ENCODE measurements at regions not wholly inside any gene's neighbourhood (a gene's known extent, or its start where the extent isn't known, plus 50 kb on each side); places are given as distances from the start of the nearest gene placed in this dataset.

DNA sequence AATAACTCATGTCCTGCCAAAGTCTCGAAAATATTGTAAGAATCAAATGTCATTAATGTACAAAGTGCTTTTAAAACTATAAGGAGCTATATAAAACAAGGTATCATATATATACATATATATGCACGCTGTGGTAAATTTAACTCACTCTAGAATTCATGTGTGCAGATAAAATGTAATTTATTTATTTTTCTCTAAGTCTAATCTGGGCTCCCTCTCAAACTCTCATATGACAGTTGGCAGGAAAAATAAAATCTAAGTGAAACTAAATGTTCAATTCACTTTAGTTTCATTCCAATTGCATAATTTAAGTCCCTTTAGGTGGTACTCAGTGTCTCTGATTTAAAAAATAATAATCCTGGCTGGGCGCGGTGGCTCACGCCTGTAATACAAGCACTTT is 372.0 kb upstream of the DAB1 start:
- no peaks in the 10 kb centered on the region for H3K36me3 ChIP-seq (ENCODE audit: control insufficient read depth in 5 of 5, insufficient read depth in 5 of 5, low read length in 5 of 5)
- H3K4me1 ChIP-seq (ENCODE audit: control insufficient read depth in 5 of 5, insufficient read depth in 5 of 5, low read length in 5 of 5): no peaks in the 10 kb centered on the region
- H3K27me3 ChIP-seq (ENCODE audit: control insufficient read depth in 5 of 5, insufficient read depth in 4 of 5, low read length in 5 of 5): no peaks in the 10 kb centered on the region
- no peak overlapping the region for H3K9ac ChIP-seq (ENCODE audit: low read length in 5 of 5)
- no peak overlapping the region for H3K4me3 ChIP-seq (ENCODE audit: low read depth in 1 of 5, low read length in 5 of 5)
- H3K27ac ChIP-seq (ENCODE audit: low read depth, low read length): no peak overlapping the region
- H3K9me3 ChIP-seq (ENCODE audit: control insufficient read depth in 5 of 5, low read length in 5 of 5): no peaks in the 10 kb centered on the region

DNA sequence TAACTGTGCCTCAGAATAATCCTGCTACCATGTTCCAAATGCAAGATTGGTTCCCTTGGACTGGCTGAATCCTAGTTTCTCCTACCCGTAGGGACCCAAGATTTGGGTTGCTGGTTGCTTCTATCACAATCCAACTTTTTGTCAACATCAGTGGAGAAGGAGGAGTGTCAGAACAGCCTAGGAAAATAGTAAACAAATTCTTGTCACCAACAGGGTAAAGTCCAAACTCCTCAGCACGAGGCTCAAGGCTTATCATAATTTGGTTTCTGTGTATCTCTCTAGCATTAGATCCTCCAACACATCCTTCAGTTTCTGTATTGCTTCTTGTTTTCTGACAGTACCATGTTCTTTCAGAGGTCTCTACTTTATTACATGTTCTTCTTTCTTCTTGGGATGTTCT is 370.2 kb upstream of the DAB1 start:
- no peaks in the 10 kb centered on the region for H3K27me3 ChIP-seq (ENCODE audit: control insufficient read depth in 5 of 5, insufficient read depth in 4 of 5, low read length in 5 of 5)
- no peak overlapping the region for H3K4me3 ChIP-seq (ENCODE audit: low read depth in 1 of 5, low read length in 5 of 5)
- H3K4me1 ChIP-seq (ENCODE audit: control insufficient read depth in 5 of 5, insufficient read depth in 5 of 5, low read length in 5 of 5): no peaks in the 10 kb centered on the region
- H3K36me3 ChIP-seq (ENCODE audit: control insufficient read depth in 5 of 5, insufficient read depth in 5 of 5, low read length in 5 of 5): no peaks in the 10 kb centered on the region
- no peaks in the 10 kb centered on the region for H3K9me3 ChIP-seq (ENCODE audit: control insufficient read depth in 5 of 5, low read length in 5 of 5)
- H3K27ac ChIP-seq (ENCODE audit: low read depth, low read length): no peak overlapping the region
- no peak overlapping the region for H3K9ac ChIP-seq (ENCODE audit: low read length in 5 of 5)

DNA sequence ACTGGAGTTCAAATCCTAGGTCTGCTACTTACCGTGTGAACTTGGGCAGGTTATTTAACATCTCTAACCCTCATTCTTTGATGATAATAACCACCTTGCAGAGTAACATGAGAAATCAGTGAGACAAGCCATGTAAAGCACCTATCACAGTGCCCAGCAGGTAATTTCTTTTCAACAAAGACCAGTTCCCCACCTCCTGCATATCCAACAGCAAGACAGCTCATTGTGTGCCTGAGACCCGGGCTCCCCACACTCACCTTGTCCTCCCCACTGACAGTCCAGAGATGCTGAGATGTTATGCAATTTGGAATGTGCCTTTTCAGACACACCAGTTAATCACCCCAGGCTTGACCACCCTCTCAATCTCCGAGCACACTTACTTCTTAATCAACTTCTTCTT is 367.6 kb upstream of the DAB1 start:
- H3K27ac ChIP-seq (ENCODE audit: low read depth, low read length): no peak overlapping the region
- H3K4me3 ChIP-seq (ENCODE audit: low read depth in 1 of 5, low read length in 5 of 5): no peak overlapping the region
- H3K36me3 ChIP-seq (ENCODE audit: control insufficient read depth in 5 of 5, insufficient read depth in 5 of 5, low read length in 5 of 5): no peaks in the 10 kb centered on the region
- no peaks in the 10 kb centered on the region for H3K9me3 ChIP-seq (ENCODE audit: control insufficient read depth in 5 of 5, low read length in 5 of 5)
- H3K4me1 ChIP-seq (ENCODE audit: control insufficient read depth in 5 of 5, insufficient read depth in 5 of 5, low read length in 5 of 5): no peaks in the 10 kb centered on the region
- H3K9ac ChIP-seq (ENCODE audit: low read length in 5 of 5): no peak overlapping the region
- H3K27me3 ChIP-seq (ENCODE audit: control insufficient read depth in 5 of 5, insufficient read depth in 4 of 5, low read length in 5 of 5): no peaks in the 10 kb centered on the region

- H3K36me3 ChIP-seq (ENCODE audit: control insufficient read depth in 5 of 5, insufficient read depth in 5 of 5, low read length in 5 of 5): no peaks in the 10 kb centered on the region
- no peak overlapping the region for H3K9ac ChIP-seq (ENCODE audit: low read length in 5 of 5)
- H3K4me3 ChIP-seq (ENCODE audit: low read depth in 1 of 5, low read length in 5 of 5): no peak overlapping the region
- H3K4me1 ChIP-seq (ENCODE audit: control insufficient read depth in 5 of 5, insufficient read depth in 5 of 5, low read length in 5 of 5): no peaks in the 10 kb centered on the region
- H3K27me3 ChIP-seq (ENCODE audit: control insufficient read depth in 5 of 5, insufficient read depth in 4 of 5, low read length in 5 of 5): no peaks in the 10 kb centered on the region
- H3K27ac ChIP-seq (ENCODE audit: low read depth, low read length): no peak overlapping the region
- no peaks in the 10 kb centered on the region for H3K9me3 ChIP-seq (ENCODE audit: control insufficient read depth in 5 of 5, low read length in 5 of 5)
These were observed 366.1 kb upstream of the DAB1 start for GRCh38 chr1:57789936-57790335.

DNA sequence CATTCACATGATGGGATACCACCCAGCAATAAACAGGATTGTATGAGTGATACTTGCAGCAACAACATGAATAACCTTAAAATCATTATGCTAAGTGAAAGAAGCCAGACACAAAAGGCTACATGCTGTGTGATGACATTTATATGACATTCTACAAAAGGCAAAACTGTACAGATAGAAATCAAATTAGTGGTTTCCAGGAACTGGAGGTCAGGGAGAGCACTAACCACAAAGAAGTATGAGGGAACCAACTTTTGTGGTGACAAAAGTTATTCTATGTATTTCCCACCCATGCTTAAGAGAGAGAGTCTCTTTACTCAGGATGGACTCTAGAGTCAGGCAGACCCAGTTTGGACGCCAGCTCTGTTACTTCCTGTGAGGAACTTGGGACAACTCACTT is 364.5 kb upstream of the DAB1 start:
- no peaks in the 10 kb centered on the region for H3K4me1 ChIP-seq (ENCODE audit: control insufficient read depth in 5 of 5, insufficient read depth in 5 of 5, low read length in 5 of 5)
- H3K4me3 ChIP-seq (ENCODE audit: low read depth in 1 of 5, low read length in 5 of 5): no peak overlapping the region
- H3K27ac ChIP-seq (ENCODE audit: low read depth, low read length): no peak overlapping the region
- no peak overlapping the region for H3K9ac ChIP-seq (ENCODE audit: low read length in 5 of 5)
- no peaks in the 10 kb centered on the region for H3K27me3 ChIP-seq (ENCODE audit: control insufficient read depth in 5 of 5, insufficient read depth in 4 of 5, low read length in 5 of 5)
- H3K36me3 ChIP-seq (ENCODE audit: control insufficient read depth in 5 of 5, insufficient read depth in 5 of 5, low read length in 5 of 5): no peaks in the 10 kb centered on the region
- H3K9me3 ChIP-seq (ENCODE audit: control insufficient read depth in 5 of 5, low read length in 5 of 5): no peaks in the 10 kb centered on the region

DNA sequence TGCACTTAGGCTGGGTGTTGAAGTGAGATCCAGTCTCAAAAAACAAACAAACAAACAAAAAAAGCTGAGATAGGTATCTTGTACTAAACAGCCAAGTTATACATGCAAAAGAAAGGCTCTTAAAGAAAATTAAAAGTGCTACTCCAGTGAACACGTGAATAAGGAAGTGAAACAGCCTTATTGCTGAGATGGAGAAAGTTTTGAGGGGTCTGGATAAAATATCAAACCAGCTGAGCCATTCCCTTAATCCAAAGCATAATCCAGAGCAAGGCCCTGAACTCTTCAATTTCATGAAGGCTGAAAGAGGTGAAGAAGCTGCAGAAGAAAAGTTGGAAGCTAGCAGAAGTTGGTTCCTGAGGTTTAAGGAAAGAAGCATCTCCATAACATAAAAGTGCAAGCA is 360.5 kb upstream of the DAB1 start:
- Histone ChIP-seq H3K9me3 (ENCODE audit: control insufficient read depth in 5 of 5, low read length in 5 of 5) (no peaks in the 10 kb centered on the region), H3K36me3 (ENCODE audit: control insufficient read depth in 5 of 5, insufficient read depth in 5 of 5, low read length in 5 of 5) (no peaks in the 10 kb centered on the region), H3K4me3 (ENCODE audit: low read depth in 1 of 5, low read length in 5 of 5) (no peak overlapping the region), H3K27me3 (ENCODE audit: control insufficient read depth in 5 of 5, insufficient read depth in 4 of 5, low read length in 5 of 5) (no peaks in the 10 kb centered on the region), H3K27ac (ENCODE audit: low read depth, low read length) (no peak overlapping the region), H3K4me1 (ENCODE audit: control insufficient read depth in 5 of 5, insufficient read depth in 5 of 5, low read length in 5 of 5) (no peaks in the 10 kb centered on the region), H3K9ac (ENCODE audit: low read length in 5 of 5) (no peak overlapping the region)

DNA sequence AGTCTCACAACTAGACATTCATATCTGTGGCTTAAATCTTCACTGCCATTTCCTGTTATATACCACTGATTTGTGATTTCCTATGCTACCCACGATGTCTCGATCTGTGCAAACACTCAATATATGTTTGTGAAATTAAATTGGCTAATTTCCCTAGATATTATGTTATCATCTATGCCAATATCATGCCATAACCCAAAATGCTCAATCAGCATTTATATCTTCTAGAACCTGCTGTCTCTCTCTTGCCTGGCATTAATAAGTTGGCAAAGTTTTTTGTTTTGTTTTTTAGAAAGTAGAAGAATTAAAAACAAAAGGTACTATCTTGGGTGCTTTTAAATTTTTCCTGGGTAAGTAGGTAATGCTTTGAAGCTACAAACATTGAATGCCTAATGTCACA is 358.5 kb upstream of the DAB1 start:
- no peak overlapping the region for H3K27ac ChIP-seq (ENCODE audit: low read depth, low read length)
- H3K9ac ChIP-seq (ENCODE audit: low read length in 5 of 5): no peak overlapping the region
- H3K4me3 ChIP-seq (ENCODE audit: low read depth in 1 of 5, low read length in 5 of 5): no peak overlapping the region
- no peaks in the 10 kb centered on the region for H3K36me3 ChIP-seq (ENCODE audit: control insufficient read depth in 5 of 5, insufficient read depth in 5 of 5, low read length in 5 of 5)
- no peaks in the 10 kb centered on the region for H3K9me3 ChIP-seq (ENCODE audit: control insufficient read depth in 5 of 5, low read length in 5 of 5)
- H3K27me3 ChIP-seq (ENCODE audit: control insufficient read depth in 5 of 5, insufficient read depth in 4 of 5, low read length in 5 of 5): no peaks in the 10 kb centered on the region
- no peaks in the 10 kb centered on the region for H3K4me1 ChIP-seq (ENCODE audit: control insufficient read depth in 5 of 5, insufficient read depth in 5 of 5, low read length in 5 of 5)

- H3K36me3 ChIP-seq (ENCODE audit: control insufficient read depth in 5 of 5, insufficient read depth in 5 of 5, low read length in 5 of 5): no peaks in the 10 kb centered on the region
- H3K27me3 ChIP-seq (ENCODE audit: control insufficient read depth in 5 of 5, insufficient read depth in 4 of 5, low read length in 5 of 5): no peaks in the 10 kb centered on the region
- H3K4me1 ChIP-seq (ENCODE audit: control insufficient read depth in 5 of 5, insufficient read depth in 5 of 5, low read length in 5 of 5): no peaks in the 10 kb centered on the region
- no peaks in the 10 kb centered on the region for H3K9me3 ChIP-seq (ENCODE audit: control insufficient read depth in 5 of 5, low read length in 5 of 5)
- no peak overlapping the region for H3K27ac ChIP-seq (ENCODE audit: low read depth, low read length)
- H3K9ac ChIP-seq (ENCODE audit: low read length in 5 of 5): no peak overlapping the region
- no peak overlapping the region for H3K4me3 ChIP-seq (ENCODE audit: low read depth in 1 of 5, low read length in 5 of 5)
These were observed 348.8 kb upstream of the DAB1 start for GRCh38 chr1:57772580-57773195.

DNA sequence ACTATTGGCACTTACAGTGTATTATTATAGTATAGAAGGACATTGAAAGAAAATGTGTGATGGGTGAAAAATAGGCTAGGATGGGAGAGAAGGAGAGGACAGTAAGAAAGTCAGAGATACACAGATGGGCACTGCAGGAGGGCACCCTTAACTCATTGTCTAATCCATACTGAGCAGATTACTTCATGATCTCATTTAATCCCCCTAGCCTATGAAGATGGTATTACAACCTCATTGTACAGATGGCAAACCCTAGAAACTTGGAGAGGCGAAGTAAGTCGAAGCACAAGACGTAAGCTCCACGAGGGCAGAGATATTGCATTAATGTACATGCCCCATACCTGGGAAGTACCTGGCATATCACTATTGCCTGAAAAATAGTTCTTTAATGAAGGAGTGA is 346.9 kb upstream of the DAB1 start:
- H3K27me3 ChIP-seq (ENCODE audit: control insufficient read depth in 5 of 5, insufficient read depth in 4 of 5, low read length in 5 of 5): no peaks in the 10 kb centered on the region
- H3K27ac ChIP-seq (ENCODE audit: low read depth, low read length): no peak overlapping the region
- H3K36me3 ChIP-seq (ENCODE audit: control insufficient read depth in 5 of 5, insufficient read depth in 5 of 5, low read length in 5 of 5): no peaks in the 10 kb centered on the region
- H3K9me3 ChIP-seq (ENCODE audit: control insufficient read depth in 5 of 5, low read length in 5 of 5): no peaks in the 10 kb centered on the region
- no peak overlapping the region for H3K4me3 ChIP-seq (ENCODE audit: low read depth in 1 of 5, low read length in 5 of 5)
- H3K4me1 ChIP-seq (ENCODE audit: control insufficient read depth in 5 of 5, insufficient read depth in 5 of 5, low read length in 5 of 5): no peaks in the 10 kb centered on the region
- no peak overlapping the region for H3K9ac ChIP-seq (ENCODE audit: low read length in 5 of 5)

DNA sequence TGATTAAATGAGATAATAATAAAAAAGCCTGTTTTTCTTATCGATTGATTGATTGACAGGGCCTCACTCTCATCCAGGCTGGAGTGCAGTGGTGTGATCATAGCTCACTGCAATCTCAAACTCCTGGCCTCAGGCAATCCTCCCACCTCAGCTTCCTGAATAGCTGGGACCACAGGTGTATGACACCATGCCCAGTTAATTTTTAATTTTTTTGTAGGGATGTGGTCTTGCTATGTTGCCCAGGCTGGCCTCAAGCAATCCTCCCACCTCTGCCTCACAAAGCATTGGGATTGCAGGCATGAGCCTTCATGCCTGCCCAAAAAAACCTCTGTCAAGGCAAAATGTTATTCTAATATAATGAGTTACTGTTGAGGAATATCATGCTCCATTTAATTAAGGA is 346.4 kb upstream of the DAB1 start:
- H3K9me3 ChIP-seq (ENCODE audit: control insufficient read depth in 5 of 5, low read length in 5 of 5): no peaks in the 10 kb centered on the region
- H3K27me3 ChIP-seq (ENCODE audit: control insufficient read depth in 5 of 5, insufficient read depth in 4 of 5, low read length in 5 of 5): no peaks in the 10 kb centered on the region
- no peaks in the 10 kb centered on the region for H3K4me1 ChIP-seq (ENCODE audit: control insufficient read depth in 5 of 5, insufficient read depth in 5 of 5, low read length in 5 of 5)

GRCh38 chr1:57761628-57762027 is 337.8 kb upstream of the DAB1 start:
- Histone ChIP-seq H3K27me3 (ENCODE audit: control insufficient read depth in 5 of 5, insufficient read depth in 4 of 5, low read length in 5 of 5) (no peaks in the 10 kb centered on the region), H3K9ac (ENCODE audit: low read length in 5 of 5) (no peak overlapping the region), H3K4me3 (ENCODE audit: low read depth in 1 of 5, low read length in 5 of 5) (no peak overlapping the region), H3K4me1 (ENCODE audit: control insufficient read depth in 5 of 5, insufficient read depth in 5 of 5, low read length in 5 of 5) (no peaks in the 10 kb centered on the region), H3K36me3 (ENCODE audit: control insufficient read depth in 5 of 5, insufficient read depth in 5 of 5, low read length in 5 of 5) (no peaks in the 10 kb centered on the region), H3K9me3 (ENCODE audit: control insufficient read depth in 5 of 5, low read length in 5 of 5) (no peaks in the 10 kb centered on the region), H3K27ac (ENCODE audit: low read depth, low read length) (no peak overlapping the region)

More for the DNA sequence above, 346.4 kb upstream of the DAB1 start:
- Histone ChIP-seq H3K4me3 (ENCODE audit: low read depth in 1 of 5, low read length in 5 of 5) (no peak overlapping the region), H3K36me3 (ENCODE audit: control insufficient read depth in 5 of 5, insufficient read depth in 5 of 5, low read length in 5 of 5) (no peaks in the 10 kb centered on the region), H3K27ac (ENCODE audit: low read depth, low read length) (no peak overlapping the region), H3K9ac (ENCODE audit: low read length in 5 of 5) (no peak overlapping the region)

Data from subcutaneous abdominal adipose tissue (tissue), 5 donors.